Right forelimb (tissue), 1 donor: ENCODE measurements at regions not wholly inside any gene's neighbourhood (a gene's known extent, or its start where the extent isn't known, plus 50 kb on each side); places are given as distances from the start of the nearest gene placed in this dataset.

ENCODE experiments used
- DNase-seq: peaks from one replicate; pipeline ENCODE4 v3.0.0-alpha.2; 2018

- no peak for DNase-seq
Measured at GRCh38 chr1:93815366-93816110, 63.5 kb downstream of the DNTTIP2 start.

GRCh38 chr1:93814795-93815340 lies 64.1 kb downstream of the DNTTIP2 start:
- DNase-seq: no peak

DNA sequence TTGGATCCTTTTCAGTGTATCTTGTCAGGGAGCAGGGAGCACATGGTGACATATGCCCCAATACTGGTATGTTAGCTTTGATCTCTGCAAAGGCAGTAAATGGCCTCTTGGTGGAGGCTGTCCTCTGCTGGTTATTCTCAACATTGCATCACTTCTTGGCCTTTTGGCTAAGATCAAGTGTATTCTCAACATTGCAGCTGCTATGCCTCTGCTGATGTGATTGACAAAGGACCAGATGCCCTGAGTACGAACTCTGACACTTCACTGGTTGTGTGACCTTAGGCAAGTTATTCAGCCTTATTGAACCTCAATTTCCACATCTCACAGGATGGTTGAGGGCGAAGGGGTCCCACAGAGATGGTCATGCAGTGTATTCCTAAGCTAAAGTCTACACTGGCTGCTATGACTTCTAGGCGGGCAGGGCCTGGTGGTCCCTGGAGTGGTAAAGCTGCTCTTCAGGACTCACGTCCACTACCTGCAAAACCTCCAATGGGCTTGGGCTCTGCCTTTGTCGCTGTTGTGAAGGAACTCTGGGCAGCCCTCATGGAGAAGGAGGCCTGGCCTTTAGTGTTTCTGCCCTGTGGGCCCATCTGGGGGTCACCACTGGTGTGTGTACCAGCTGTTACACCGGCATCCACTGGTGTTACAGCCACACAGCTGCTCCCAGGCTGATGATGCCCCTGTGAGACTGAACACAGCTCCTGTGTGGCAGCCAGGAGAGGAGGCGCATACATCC lies 64.8 kb downstream of the DNTTIP2 start:
- peak; percentile 74 for DNase-seq

DNA sequence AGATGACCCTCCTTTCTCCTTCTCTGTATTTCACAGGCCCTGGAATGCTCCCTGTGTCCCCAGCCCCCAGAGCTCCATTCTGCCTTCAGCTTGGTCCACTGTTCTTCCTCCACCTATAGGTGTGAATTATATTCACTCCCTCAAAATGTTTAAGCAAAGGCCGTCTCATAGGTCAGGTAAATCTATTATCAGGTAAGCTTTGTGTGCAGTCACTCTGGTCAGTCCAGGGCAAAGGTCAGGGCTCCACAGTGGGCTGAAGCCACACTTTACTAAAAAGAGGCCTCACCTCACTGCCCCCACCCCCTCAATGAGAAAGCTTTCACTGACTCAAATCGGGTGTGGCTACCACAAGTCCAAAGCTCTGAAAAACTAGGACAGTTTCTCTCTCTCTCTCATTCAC lies 65.9 kb downstream of the DNTTIP2 start:
- no peak for DNase-seq

DNA sequence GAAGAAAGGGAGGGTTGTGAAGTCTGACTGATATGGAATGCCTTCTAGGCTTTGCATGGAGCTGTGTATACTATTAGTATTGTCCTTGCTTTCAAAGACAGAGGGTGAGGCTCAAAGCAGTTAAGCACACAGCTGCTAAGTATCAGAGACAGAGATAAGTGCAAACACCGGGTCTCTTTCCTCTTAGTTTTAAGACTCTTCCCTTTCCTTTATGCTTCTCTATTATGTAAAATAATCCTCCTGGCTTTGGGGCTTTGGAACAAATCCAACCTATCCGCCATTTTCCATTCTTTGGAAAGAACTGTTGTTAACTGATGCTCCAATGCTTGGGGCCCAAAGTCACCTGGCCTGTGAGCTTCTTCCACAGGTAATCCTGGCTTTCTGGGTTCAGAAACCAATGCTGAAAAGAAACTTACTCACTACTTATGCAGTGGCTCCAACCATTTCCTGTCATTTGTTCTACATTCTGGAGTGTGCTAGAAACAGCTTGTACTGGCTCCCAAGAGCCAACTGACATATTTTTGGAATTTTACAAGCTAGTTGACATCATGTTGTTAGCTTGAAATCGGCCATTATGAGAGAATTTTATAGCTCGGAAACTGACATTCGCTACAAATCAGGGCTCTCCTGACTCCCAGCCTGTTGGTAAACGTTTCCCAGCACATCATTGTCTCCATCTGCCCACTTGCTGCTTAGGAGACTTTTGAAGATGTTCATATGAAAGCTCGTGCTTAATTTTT lies 67.5 kb downstream of the DNTTIP2 start:
- DNase-seq: no peak

- DNase-seq: no peak
Measured at GRCh38 chr1:93810316-93810715, 68.7 kb downstream of the DNTTIP2 start.

DNA sequence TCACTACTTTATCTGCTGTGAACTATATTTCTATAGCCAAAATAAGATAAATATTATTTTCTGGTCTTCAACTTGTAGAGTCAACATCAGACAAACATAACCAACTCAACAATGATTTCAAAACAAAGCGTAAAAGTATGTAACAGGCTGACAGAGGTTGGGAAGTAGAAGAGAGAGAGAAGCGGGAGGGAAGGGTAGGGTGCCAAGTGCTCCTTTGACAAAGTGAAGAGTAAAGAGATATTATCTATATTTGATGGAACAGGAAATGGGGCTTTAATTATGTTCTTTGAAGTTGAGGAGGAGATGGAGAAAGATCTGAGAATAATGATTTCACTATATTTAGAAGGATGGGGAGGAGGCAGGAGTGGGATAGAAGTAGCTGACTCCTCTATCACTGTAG lies 70.1 kb downstream of the DNTTIP2 start:
- no peak for DNase-seq

DNA sequence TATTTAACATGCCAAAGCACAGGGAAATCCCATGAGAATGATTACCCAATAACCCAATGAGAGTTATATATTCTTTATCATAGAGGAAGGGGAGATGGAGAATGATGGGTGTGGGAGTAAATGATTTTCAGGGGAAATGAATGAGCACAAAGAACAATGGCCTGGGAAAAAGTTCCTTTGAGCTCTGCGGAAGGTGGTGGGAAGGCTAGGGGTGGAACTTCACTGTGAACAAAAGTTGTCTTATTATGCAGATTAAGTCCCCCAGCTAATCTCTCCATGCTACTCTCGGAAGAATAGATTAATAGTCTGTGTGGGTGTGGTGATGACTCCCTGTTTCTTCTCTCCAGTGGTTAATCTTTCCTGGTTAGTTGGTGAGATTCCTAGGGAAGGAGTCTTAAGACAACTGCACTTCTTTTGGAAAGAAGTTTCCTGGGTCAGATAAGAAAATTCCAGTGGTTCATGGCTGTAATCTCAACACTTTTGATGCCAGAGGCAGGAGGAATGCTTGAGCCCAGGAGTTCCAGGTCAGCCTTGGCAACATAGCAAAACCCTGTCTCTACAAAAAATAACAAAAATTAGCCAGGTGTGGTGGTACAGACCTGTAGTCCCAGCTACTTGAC lies 71.6 kb downstream of the DNTTIP2 start:
- no peak for DNase-seq

- no peak for DNase-seq
Measured at GRCh38 chr1:93805027-93805610, 73.9 kb downstream of the DNTTIP2 start.

GRCh38 chr1:93804412-93804811 lies 74.6 kb downstream of the DNTTIP2 start:
- DNase-seq: no peak

DNA sequence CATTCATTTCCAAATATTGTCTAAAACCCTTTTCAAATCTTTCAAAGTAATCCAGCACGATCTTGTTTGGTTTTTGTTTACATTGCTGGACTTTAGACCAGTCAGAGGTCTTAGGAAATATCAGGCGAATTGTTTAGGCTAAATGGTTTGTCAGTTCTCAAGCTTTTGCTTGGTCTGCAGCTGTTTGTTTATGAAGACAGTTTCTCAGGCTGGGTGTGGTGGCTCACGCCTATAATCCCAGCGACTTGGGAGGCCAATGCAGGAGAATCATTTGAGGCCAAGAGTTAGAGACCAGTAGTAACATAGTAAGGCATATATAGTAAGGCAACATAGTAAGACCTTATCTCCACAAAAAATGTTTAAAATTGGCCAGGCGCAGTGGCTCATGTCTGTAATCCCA lies 77.5 kb downstream of the DNTTIP2 start:
- DNase-seq: no peak

DNA sequence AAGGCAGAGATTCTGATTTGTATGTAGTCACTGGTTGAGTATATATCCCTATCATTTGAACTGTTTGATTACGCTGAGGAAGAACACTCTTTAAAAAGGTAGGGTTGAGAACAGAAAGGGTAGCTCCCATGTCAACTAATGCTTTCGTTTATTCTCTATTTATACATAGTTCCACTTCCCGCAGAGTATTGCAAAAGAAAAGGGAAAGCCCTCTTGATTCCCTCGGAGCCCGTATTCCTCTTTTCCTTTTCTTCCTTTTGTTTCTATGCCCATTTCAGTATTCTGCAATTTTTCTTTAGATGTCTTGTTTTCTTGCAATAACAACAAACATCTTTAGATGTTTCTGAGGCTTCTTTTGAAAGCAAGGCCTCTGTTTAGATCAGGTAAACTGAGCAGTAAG lies 78.2 kb downstream of the DNTTIP2 start:
- no peak for DNase-seq

- DNase-seq: no peak
Measured at GRCh38 chr1:93798291-93798690, 80.7 kb downstream of the DNTTIP2 start.

GRCh38 chr1:93784538-93784937 lies 94.5 kb downstream of the DNTTIP2 start:
- no peak for DNase-seq

- DNase-seq: no peak
Measured at GRCh38 chr1:93783876-93784275, 95.1 kb downstream of the DNTTIP2 start.

GRCh38 chr1:93779540-93780165 lies 98.0 kb upstream of the BCAR3 start:
- no peak for DNase-seq

DNA sequence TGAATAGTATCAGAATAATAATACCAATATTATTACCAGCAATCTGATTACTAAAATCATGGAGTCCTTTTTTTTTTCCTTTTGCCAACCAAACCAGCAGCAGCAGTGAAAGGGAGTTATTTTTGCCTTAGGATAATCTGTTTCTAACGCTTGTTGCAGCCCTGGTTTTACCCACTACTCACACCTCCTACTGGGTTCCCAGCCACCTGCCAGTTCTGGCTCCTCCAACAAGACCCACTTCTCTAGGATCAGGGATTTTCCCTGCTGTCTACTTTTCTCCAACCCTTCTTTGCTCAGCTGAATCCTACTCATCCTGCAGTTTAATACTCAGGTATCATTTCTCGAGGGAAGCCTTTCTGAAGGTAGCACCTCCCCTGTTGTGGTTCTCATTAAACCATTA lies 96.8 kb upstream of the BCAR3 start:
- no peak for DNase-seq

GRCh38 chr1:93777255-93777654 lies 95.6 kb upstream of the BCAR3 start:
- no peak for DNase-seq

DNA sequence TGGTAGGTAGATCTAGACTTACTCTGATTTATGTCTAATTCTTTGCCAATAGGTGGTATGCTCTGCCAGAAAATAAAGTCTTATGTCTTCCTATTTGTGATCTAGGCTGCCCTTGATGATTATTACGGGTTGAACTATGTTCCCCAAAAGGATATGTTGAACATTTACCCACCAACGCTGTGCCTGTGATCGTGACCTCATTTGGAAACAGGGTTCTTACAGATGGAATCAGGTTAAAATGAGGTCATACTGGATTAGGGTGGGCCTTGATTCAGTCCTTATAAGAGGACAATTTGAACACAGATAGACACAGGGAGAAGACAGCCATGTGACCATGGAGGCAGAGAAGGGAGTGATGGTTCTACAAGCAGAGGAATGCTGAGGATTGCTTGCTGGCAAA lies 95.1 kb upstream of the BCAR3 start:
- no peak for DNase-seq

GRCh38 chr1:93775224-93775623 lies 93.6 kb upstream of the BCAR3 start:
- no peak for DNase-seq

- no peak for DNase-seq
Measured at GRCh38 chr1:93774707-93775106, 93.1 kb upstream of the BCAR3 start.
